ENCODE measurements at regions not wholly inside any gene's neighbourhood (a gene's known extent, or its start where the extent isn't known, plus 50 kb on each side); places are given as distances from the start of the nearest gene placed in this dataset.

DNA sequence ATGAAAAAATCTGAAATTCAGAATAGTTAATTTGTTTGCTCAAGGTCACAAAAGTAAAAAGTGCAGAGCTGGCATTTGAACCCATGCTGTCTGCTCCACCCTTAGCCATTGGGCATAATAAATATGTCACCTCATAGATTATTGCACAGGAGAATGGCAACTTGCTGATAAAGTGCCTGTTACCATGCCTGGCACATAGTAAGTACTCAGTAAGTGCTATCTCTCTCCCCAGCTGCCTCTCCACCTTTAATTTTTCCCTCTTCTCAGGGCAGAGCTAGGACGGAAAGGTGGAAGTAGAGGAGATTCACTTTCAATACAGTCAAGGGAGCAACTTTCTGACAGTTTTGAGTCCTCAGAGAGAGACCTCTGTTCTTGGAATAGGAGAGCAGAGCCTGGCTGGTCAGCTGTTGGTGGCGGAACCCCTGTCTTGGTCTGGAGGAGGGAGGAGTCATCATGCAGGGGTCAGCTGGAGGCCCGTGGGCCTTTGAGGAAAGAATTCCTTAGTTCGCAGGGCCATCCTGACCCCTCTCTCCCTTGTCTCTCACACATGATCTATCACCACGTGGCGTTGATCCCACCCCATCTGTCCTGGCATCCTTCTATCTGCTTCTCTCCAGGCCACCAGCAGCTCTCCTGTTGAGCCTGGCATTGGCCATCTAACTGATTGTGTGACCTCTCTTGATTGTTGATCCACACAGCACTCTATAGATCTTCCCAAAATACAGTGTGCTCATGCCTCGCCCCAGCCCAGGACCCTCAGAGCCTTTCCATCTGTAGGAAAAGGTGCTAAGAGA is 149.3 kb downstream of the RPLP1 start:
- H3K4me3 ChIP-seq = no peak overlapping the region
- TF ChIP-seq POLR2AphosphoS5 (IDR thresholded peaks at IDR 0.05; ENCODE audit: insufficient read depth in 1 of 2, low read depth in 1 of 2) = no peak
- TF ChIP-seq, protein P1, sequence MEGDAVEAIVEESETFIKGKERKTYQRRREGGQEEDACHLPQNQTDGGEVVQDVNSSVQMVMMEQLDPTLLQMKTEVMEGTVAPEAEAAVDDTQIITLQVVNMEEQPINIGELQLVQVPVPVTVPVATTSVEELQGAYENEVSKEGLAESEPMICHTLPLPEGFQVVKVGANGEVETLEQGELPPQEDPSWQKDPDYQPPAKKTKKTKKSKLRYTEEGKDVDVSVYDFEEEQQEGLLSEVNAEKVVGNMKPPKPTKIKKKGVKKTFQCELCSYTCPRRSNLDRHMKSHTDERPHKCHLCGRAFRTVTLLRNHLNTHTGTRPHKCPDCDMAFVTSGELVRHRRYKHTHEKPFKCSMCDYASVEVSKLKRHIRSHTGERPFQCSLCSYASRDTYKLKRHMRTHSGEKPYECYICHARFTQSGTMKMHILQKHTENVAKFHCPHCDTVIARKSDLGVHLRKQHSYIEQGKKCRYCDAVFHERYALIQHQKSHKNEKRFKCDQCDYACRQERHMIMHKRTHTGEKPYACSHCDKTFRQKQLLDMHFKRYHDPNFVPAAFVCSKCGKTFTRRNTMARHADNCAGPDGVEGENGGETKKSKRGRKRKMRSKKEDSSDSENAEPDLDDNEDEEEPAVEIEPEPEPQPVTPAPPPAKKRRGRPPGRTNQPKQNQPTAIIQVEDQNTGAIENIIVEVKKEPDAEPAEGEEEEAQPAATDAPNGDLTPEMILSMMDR (IDR thresholded peaks at IDR 0.05) = no peak
- no peak for TF ChIP-seq POLR2A (IDR thresholded peaks at IDR 0.05)
- no peaks in the 10 kb centered on the region for H3K36me3 ChIP-seq
- H3K27me3 ChIP-seq = no peaks in the 10 kb centered on the region
- H3K4me1 ChIP-seq = no peaks in the 10 kb centered on the region
- no peaks in the 10 kb centered on the region for H3K9me3 ChIP-seq
- intact Hi-C loops (cut with DNase I) = no loop called here
- H3K27ac ChIP-seq = no peak overlapping the region
- no peak for DNase-seq (ENCODE audit: extremely low spot score in 2 of 2)

DNA sequence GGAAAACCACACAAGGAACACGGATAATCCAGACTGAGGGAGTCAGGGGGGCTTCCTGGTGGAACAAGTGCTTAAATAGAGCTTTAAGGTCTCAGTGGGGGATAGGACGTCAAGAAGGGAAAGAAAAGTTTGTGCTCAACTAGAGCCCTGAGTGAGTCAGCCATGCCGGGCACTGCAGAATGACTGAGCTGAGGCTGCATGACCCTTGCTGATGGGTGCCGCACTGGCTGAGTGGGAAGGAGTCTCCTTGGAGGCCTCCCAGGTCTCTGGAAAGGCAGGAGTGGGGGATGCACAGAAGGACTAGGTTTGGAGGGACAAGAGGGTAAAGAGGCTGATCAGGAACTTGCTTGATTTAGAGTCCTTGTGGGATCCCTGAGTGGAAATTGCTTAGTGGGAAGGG is 150.3 kb downstream of the RPLP1 start:
- intact Hi-C loops (cut with DNase I) = no loop called here
- Histone ChIP-seq H3K4me3 (no peak overlapping the region), H3K27ac (no peak overlapping the region), H3K4me1 (no peaks in the 10 kb centered on the region), H3K27me3 (no peaks in the 10 kb centered on the region), H3K36me3 (no peaks in the 10 kb centered on the region), H3K9me3 (no peaks in the 10 kb centered on the region)
- TF ChIP-seq, protein P1 (IDR thresholded peaks at IDR 0.05) = no peak
- no peak for TF ChIP-seq POLR2A (IDR thresholded peaks at IDR 0.05)
- no peak for TF ChIP-seq POLR2AphosphoS5 (IDR thresholded peaks at IDR 0.05; ENCODE audit: insufficient read depth in 1 of 2, low read depth in 1 of 2)
- no peak for DNase-seq (ENCODE audit: extremely low spot score in 2 of 2)

DNA sequence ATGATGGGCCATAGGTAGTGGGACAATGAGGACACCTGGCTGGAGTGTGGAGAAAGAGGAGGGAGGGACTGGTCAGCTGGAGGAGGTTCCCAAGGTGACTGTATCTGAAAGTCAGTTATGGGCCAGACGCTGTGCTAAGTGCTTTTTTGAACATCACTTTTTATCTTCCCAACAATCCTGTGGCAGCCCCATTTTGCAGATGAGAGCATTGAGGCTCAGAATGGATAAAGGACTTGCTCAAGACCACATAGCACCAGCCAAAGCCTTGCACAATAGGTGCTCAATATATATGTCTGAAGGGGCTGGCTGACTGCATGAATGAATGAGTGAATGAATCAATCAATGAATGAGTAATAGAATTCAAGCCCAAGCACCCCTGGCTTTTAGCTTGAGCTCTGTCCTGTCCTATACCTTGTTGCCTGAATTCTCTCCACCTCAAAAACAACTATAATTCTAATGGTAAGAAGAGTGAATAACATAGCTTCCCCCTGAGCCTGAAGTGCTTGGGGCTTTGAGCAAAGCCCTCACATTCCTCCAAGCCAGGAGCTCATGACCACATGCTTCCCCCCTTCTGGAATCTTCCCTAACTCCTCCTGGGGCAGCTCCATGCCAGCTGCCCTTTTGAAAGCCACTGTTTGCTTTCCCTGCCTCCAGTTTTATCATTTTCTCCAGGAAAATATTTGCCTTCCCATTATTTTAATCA is 150.9 kb downstream of the RPLP1 start:
- TF ChIP-seq POLR2A (IDR thresholded peaks at IDR 0.05) (no peak), POLR2AphosphoS5 (IDR thresholded peaks at IDR 0.05; ENCODE audit: insufficient read depth in 1 of 2, low read depth in 1 of 2) (no peak)
- TF ChIP-seq, protein P1 (IDR thresholded peaks at IDR 0.05) = no peak
- no peak for DNase-seq (ENCODE audit: extremely low spot score in 2 of 2)
- Histone ChIP-seq H3K4me3 (no peak overlapping the region), H3K4me1 (no peaks in the 10 kb centered on the region), H3K27ac (no peak overlapping the region), H3K27me3 (no peaks in the 10 kb centered on the region), H3K36me3 (no peaks in the 10 kb centered on the region), H3K9me3 (no peaks in the 10 kb centered on the region)
- intact Hi-C loops (cut with DNase I) = no loop called here

DNA sequence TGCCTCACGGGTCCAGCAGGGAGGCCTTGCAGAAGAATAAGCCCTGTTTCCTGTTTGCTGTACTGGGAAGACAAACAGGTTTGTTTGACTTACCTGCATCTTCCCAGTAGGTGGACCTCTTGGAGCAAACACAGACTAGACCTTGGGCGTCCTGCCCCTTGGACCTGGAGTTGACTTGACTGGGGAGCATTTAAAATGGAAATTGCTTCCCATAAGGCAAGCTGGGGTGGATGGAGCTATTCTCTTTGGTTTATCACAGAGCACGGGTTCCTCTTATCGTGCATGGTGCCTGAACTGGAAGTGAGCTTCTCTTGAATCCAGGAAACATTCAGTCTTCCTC is 151.4 kb downstream of the RPLP1 start:
- DNase-seq (ENCODE audit: extremely low spot score in 2 of 2) = no peak
- H3K27me3 ChIP-seq = no peaks in the 10 kb centered on the region
- H3K27ac ChIP-seq = no peak overlapping the region

DNA sequence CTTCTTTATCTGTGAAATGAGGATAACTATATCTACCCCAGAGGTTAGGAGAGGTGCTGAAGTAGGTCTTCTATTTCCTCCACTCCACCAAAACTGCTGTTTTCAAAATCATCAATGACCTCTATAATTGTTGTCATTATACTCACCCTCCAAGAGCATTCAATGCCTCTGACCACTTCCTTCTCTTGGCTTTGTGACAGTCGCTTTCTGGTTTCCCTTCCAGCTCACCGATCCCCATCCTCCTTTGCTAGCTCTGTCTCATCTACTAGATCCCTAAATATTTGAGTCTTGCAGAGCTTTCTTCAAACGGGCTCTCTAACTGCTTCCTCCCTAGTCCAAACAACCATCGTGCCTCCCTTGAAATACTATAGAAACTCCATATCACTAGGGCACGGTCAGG is 153.5 kb downstream of the RPLP1 start:
- intact Hi-C loops (cut with DNase I) = no loop called here
- H3K27me3 ChIP-seq = no peaks in the 10 kb centered on the region
- no peak overlapping the region for H3K27ac ChIP-seq
- DNase-seq (ENCODE audit: extremely low spot score in 2 of 2) = no peak
- TF ChIP-seq, protein P1 (IDR thresholded peaks at IDR 0.05) = no peak
- TF ChIP-seq POLR2AphosphoS5 (IDR thresholded peaks at IDR 0.05; ENCODE audit: insufficient read depth in 1 of 2, low read depth in 1 of 2) = no peak
- no peak for TF ChIP-seq POLR2A (IDR thresholded peaks at IDR 0.05)
- H3K4me1 ChIP-seq = no peaks in the 10 kb centered on the region
- H3K9me3 ChIP-seq = no peaks in the 10 kb centered on the region
- H3K4me3 ChIP-seq = no peak overlapping the region
- H3K36me3 ChIP-seq = no peaks in the 10 kb centered on the region

More for the DNA sequence above, 151.4 kb downstream of the RPLP1 start:
- Histone ChIP-seq H3K4me1 (no peaks in the 10 kb centered on the region), H3K36me3 (no peaks in the 10 kb centered on the region), H3K9me3 (no peaks in the 10 kb centered on the region), H3K4me3 (no peak overlapping the region)
- intact Hi-C loops (cut with DNase I) = no loop called here
- no peak for TF ChIP-seq POLR2AphosphoS5 (IDR thresholded peaks at IDR 0.05; ENCODE audit: insufficient read depth in 1 of 2, low read depth in 1 of 2)

Data from vagina (tissue), 2 donors.